Panc1 (cell line): ENCODE measurements at regions not wholly inside any gene's neighbourhood (a gene's known extent, or its start where the extent isn't known, plus 50 kb on each side); places are given as distances from the start of the nearest gene placed in this dataset.

Experiments
- ATAC-seq: fragments of 200-7000 bp; cut with Tn5 transposase; 2 replicates; pipeline ENCODE4 v1.9.1; 2020; ENCODE audit warnings: mild to moderate bottlenecking, moderate library complexity
- BruUV-seq: library from RNA; stranded (reverse); fragments of 400-500 nt; replicated peaks from 2 replicates; lab custom pipeline; 2021; lab: Mats Ljungman, UMichigan
- CTCF ChIA-PET: fragments of 300-600 bp; sonication (Branson Sonifier 250); formaldehyde crosslinking; loops from one replicate; lab custom pipeline; 2022; ENCODE audit warnings: antibody characterized with exemption; lab: Charles Lee
- POLR2A ChIA-PET: fragments of 300-600 bp; sonication (Branson Sonifier 250); formaldehyde crosslinking; loops from one replicate; lab custom pipeline; 2022; ENCODE audit warnings: antibody characterized with exemption; lab: Charles Lee
- DNase-seq: peaks from one replicate; pipeline ENCODE4 v3.0.0-alpha.2; 2010; ENCODE audit warnings: low read depth, low spot score
- H3K27ac ChIP-seq: 2 replicates; pipeline ENCODE4 v1.5.1; 2011; ENCODE audit warnings: mild to moderate bottlenecking, low read length, inconsistent platforms
- H3K27me3 ChIP-seq: fragments of 200-500 bp; sonication (Bioruptor generic); 2 replicates; pipeline ENCODE4 v1.6.0; 2014; ENCODE audit warnings: low read length, inconsistent platforms; ENCODE audit not compliant: control insufficient read depth, insufficient read depth
- H3K36me3 ChIP-seq: fragments of 200-500 bp; sonication (Bioruptor generic); 2 replicates; pipeline ENCODE4 v1.5.1; 2014; ENCODE audit warnings: inconsistent platforms, mild to moderate bottlenecking, low read length, moderate library complexity; ENCODE audit not compliant: control insufficient read depth, insufficient read depth
- H3K4me1 ChIP-seq: 2 replicates; pipeline ENCODE4 v1.5.1; 2011; ENCODE audit warnings: inconsistent platforms, mild to moderate bottlenecking, low read length, moderate library complexity; ENCODE audit not compliant: control insufficient read depth, insufficient read depth
- H3K4me3 ChIP-seq, 2 experiments: 2 replicates each; pipeline ENCODE4 v1.5.1; 2011 to 2012; ENCODE audit warnings: low read depth in 2 of 2, low read length in 2 of 2, mild to moderate bottlenecking in 2 of 2, inconsistent platforms in 1 of 2, moderate library complexity in 1 of 2
- H3K9me3 ChIP-seq: fragments of 200-500 bp; sonication (Bioruptor generic); 2 replicates; pipeline ENCODE4 v1.5.1; 2014; ENCODE audit warnings: low read depth, mild to moderate bottlenecking, inconsistent platforms, low read length, moderate library complexity; ENCODE audit not compliant: control insufficient read depth, insufficient read depth
- POLR2AphosphoS5 ChIP-seq: IDR thresholded peaks from 2 replicates; pipeline ENCODE4 v1.6.1; 2012; ENCODE audit warnings: mild to moderate bottlenecking, low read depth, low read length, moderate library complexity
- REST ChIP-seq, 2 experiments: IDR thresholded peaks; 2 replicates each; pipeline ENCODE4 v1.6.1; 2011 to 2012; ENCODE audit warnings: low read depth in 2 of 2, control low read depth in 1 of 2, low read length in 1 of 2, mild to moderate bottlenecking in 1 of 2, moderate library complexity in 1 of 2; ENCODE audit not compliant: insufficient read depth in 1 of 2
- SIN3A ChIP-seq: IDR thresholded peaks from 2 replicates; pipeline ENCODE4 v1.6.1; 2012; ENCODE audit warnings: low read depth, mild to moderate bottlenecking, low read length, moderate library complexity, borderline replicate concordance; ENCODE audit not compliant: insufficient read depth
- TCF7L2 ChIP-seq: IDR thresholded peaks from 2 replicates; pipeline ENCODE4 v1.6.1; 2011; ENCODE audit warnings: mild to moderate bottlenecking, low read depth, low read length, inconsistent platforms
- in situ Hi-C: cut with HindIII; loops from 2 replicates; pipeline ENCODE4 v1.10.0; 2016; ENCODE audit warnings: low sequenced_read_pairs, low pct_unique_long_range_greater_than_20kb
- intact Hi-C: fragments of 100-400 bp; cut with micrococcal nuclease; formaldehyde crosslinking; loops from one replicate; pipeline ENCODE4 v1.10.0; 2022; ENCODE audit not compliant: unreplicated experiment
- TF ChIP-seq, protein P1 (sequence below): fragments of 450-650 bp; IDR thresholded peaks from 2 replicates; pipeline ENCODE4 v1.5.1; 2017; ENCODE audit warnings: mild to moderate bottlenecking

GRCh38 chr2:126753501-126754212, 97.7 kb downstream of the GYPC start:
- in situ Hi-C loops (no loop called here), intact Hi-C loops (no loop called here)
- CTCF ChIA-PET: no interaction called here
- no peaks in the 10 kb centered on the region for H3K36me3 ChIP-seq
- ATAC-seq (no peak), DNase-seq (no peak)
- H3K27ac ChIP-seq: no peak overlapping the region
- no TSS peak for BruUV-seq
- no peaks in the 10 kb centered on the region for H3K4me1 ChIP-seq
- no peaks in the 10 kb centered on the region for H3K9me3 ChIP-seq
- no peaks in the 10 kb centered on the region for H3K27me3 ChIP-seq
- H3K4me3 ChIP-seq: no peak overlapping the region
- POLR2A ChIA-PET: no interaction called here
- TF ChIP-seq, protein P1, sequence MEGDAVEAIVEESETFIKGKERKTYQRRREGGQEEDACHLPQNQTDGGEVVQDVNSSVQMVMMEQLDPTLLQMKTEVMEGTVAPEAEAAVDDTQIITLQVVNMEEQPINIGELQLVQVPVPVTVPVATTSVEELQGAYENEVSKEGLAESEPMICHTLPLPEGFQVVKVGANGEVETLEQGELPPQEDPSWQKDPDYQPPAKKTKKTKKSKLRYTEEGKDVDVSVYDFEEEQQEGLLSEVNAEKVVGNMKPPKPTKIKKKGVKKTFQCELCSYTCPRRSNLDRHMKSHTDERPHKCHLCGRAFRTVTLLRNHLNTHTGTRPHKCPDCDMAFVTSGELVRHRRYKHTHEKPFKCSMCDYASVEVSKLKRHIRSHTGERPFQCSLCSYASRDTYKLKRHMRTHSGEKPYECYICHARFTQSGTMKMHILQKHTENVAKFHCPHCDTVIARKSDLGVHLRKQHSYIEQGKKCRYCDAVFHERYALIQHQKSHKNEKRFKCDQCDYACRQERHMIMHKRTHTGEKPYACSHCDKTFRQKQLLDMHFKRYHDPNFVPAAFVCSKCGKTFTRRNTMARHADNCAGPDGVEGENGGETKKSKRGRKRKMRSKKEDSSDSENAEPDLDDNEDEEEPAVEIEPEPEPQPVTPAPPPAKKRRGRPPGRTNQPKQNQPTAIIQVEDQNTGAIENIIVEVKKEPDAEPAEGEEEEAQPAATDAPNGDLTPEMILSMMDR: no peak
- TF ChIP-seq REST (IDR thresholded peaks at IDR 0.05; ENCODE audit: insufficient read depth in 1 of 2, low read depth in 2 of 2, low read length in 1 of 2) (no peak), SIN3A (no peak), TCF7L2 (no peak), POLR2AphosphoS5 (no peak)

DNA sequence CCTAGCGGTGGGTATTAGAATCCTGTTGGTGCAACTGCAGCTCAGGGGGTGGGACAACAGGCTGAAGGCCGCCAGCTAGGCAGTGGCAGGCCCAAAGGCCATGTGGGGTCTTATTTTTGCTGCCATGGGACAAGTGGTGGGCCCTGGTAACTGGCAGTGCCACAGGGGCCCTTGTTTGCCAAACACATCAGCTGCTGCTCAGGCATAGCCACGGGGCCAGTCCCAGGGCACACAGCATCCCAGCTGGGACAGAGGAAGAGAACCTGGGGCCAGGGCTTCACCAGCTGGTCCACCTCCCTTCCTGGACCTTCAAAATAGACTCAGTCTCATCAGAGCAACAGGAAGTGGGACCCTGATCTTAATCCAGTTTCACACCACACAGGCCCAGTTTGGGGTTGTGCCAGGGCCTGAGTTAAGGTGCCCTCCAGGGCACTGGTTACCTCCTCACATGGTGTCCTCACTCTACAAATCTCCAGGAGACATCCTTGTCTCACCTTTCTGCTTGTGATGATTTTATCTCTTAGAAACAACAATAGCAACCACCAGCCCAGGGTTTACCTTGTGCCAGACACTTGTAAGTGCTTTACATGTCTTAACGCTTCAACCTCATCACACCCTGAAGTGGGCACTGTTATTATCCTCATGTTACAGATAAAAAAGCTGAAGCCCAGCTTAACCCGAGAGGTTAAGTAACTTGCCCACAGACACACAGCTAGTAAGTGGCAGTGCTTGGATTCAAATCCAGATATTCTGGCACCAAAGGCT, 98.5 kb downstream of the GYPC start:
- no TSS peak for BruUV-seq
- ChIA-PET POLR2A (no interaction called here), CTCF (no interaction called here)
- Histone ChIP-seq H3K27ac (no peak overlapping the region), H3K4me3 (no peak overlapping the region), H3K4me1 (no peaks in the 10 kb centered on the region), H3K9me3 (no peaks in the 10 kb centered on the region), H3K27me3 (no peaks in the 10 kb centered on the region), H3K36me3 (no peaks in the 10 kb centered on the region)
- DNase-seq: no peak
- in situ Hi-C loops (no loop called here), intact Hi-C loops (no loop called here)
- TF ChIP-seq POLR2AphosphoS5: no peak
- no peak for TF ChIP-seq SIN3A
- no peak for TF ChIP-seq TCF7L2
- no peak for TF ChIP-seq REST (IDR thresholded peaks at IDR 0.05; ENCODE audit: insufficient read depth in 1 of 2, low read depth in 2 of 2, low read length in 1 of 2)
- TF ChIP-seq, protein P1: no peak
- no peak for ATAC-seq
